Neuronal stem cell (in vitro differentiated cells): ENCODE measurements at regions not wholly inside any gene's neighbourhood (a gene's known extent, or its start where the extent isn't known, plus 50 kb on each side); places are given as distances from the start of the nearest gene placed in this dataset.

Source experiments
- DNase-seq: peaks from one replicate; pipeline ENCODE4 v3.0.0-alpha.2; 2013; ENCODE audit warnings: low spot score
- H2AFZ ChIP-seq: one replicate; pipeline ENCODE4 v1.6.1; 2013; ENCODE audit warnings: mild to moderate bottlenecking, low read length, inconsistent platforms
- H2AK5ac ChIP-seq: 2 replicates; pipeline ENCODE4 v1.6.1; 2013; ENCODE audit warnings: low read depth, mild to moderate bottlenecking, inconsistent platforms, low read length, moderate library complexity, mixed read lengths
- H2BK120ac ChIP-seq: 2 replicates; pipeline ENCODE4 v1.6.1; 2013; ENCODE audit warnings: low read depth, mild to moderate bottlenecking, inconsistent platforms, low read length, moderate library complexity, mixed read lengths
- H2BK12ac ChIP-seq: one replicate; pipeline ENCODE4 v1.6.1; 2013; ENCODE audit warnings: low read length, inconsistent platforms
- H2BK15ac ChIP-seq: 2 replicates; pipeline ENCODE4 v1.6.1; 2013; ENCODE audit warnings: mild to moderate bottlenecking, low read length, inconsistent platforms, mixed read lengths
- H2BK5ac ChIP-seq: one replicate; pipeline ENCODE4 v1.6.1; 2013; ENCODE audit warnings: inconsistent platforms, mild to moderate bottlenecking, low read length, moderate library complexity
- H3K14ac ChIP-seq: one replicate; pipeline ENCODE4 v1.6.1; 2013; ENCODE audit warnings: low read length, inconsistent platforms
- H3K18ac ChIP-seq: 2 replicates; pipeline ENCODE4 v1.6.1; 2013; ENCODE audit warnings: low read length, inconsistent platforms
- H3K23ac ChIP-seq: 2 replicates; pipeline ENCODE4 v1.6.1; 2013; ENCODE audit warnings: low read depth, mild to moderate bottlenecking, mixed read lengths, low read length, inconsistent platforms; ENCODE audit not compliant: poor library complexity
- H3K27ac ChIP-seq: replicated peaks from 3 replicates; pipeline ENCODE4 v1.5.1; 2013; ENCODE audit warnings: low read length, inconsistent platforms
- H3K27me3 ChIP-seq, 3 experiments: 2 replicates each; pipeline ENCODE4 v1.6.1; 2013; ENCODE audit warnings: low read length in 3 of 3, mild to moderate bottlenecking in 2 of 3, inconsistent platforms in 1 of 3, low read depth in 1 of 3, mixed read lengths in 1 of 3, moderate library complexity in 1 of 3; ENCODE audit not compliant: control insufficient read depth in 3 of 3, insufficient read depth in 3 of 3
- H3K36me3 ChIP-seq, 2 donors: replicated peaks in 1 of 2; 2 replicates each; pipeline ENCODE4 v1.6.1; 2013; ENCODE audit warnings: low read length in 2 of 2; ENCODE audit not compliant: control insufficient read depth in 2 of 2, insufficient read depth in 2 of 2
- H3K4ac ChIP-seq: 2 replicates; pipeline ENCODE4 v1.6.1; 2013; ENCODE audit warnings: inconsistent platforms, mild to moderate bottlenecking, low read length, moderate library complexity
- H3K4me1 ChIP-seq, 2 donors: 1 replicate in 1 of 2; 2 replicates in 1 of 2; pipeline ENCODE4 v1.6.1; 2013; ENCODE audit warnings: low read length in 2 of 2, low read depth in 1 of 2; ENCODE audit not compliant: control insufficient read depth in 2 of 2, insufficient read depth in 1 of 2
- H3K4me2 ChIP-seq: one replicate; pipeline ENCODE4 v1.6.1; 2013; ENCODE audit warnings: mild to moderate bottlenecking, low read length, inconsistent platforms; ENCODE audit not compliant: insufficient read depth, poor library complexity, severe bottlenecking
- H3K4me3 ChIP-seq, 2 donors: 2 replicates each; pipeline ENCODE4 v1.5.1; 2013; ENCODE audit warnings: low read length in 2 of 2, mild to moderate bottlenecking in 2 of 2, inconsistent platforms in 1 of 2, moderate library complexity in 1 of 2
- H3K79me1 ChIP-seq: one replicate; pipeline ENCODE4 v1.6.1; 2013; ENCODE audit warnings: low read depth, mild to moderate bottlenecking, inconsistent platforms, low read length, moderate library complexity
- H3K9ac ChIP-seq: one replicate; pipeline ENCODE4 v1.6.1; 2013; ENCODE audit warnings: mild to moderate bottlenecking, low read depth, low read length, inconsistent platforms; ENCODE audit not compliant: poor library complexity
- H3K9me3 ChIP-seq, 2 donors: replicated peaks in 1 of 2; 2 replicates each; pipeline versions ENCODE3 to v1.6.1; 2013; ENCODE audit warnings: low read length in 2 of 2, mild to moderate bottlenecking in 2 of 2, inconsistent platforms in 1 of 2, low read depth in 1 of 2, mixed read lengths in 1 of 2, moderate library complexity in 1 of 2; ENCODE audit not compliant: control insufficient read depth in 2 of 2, insufficient read depth in 1 of 2
- H4K8ac ChIP-seq: one replicate; pipeline ENCODE4 v1.6.1; 2013; ENCODE audit warnings: low read depth, mild to moderate bottlenecking, inconsistent platforms, low read length, moderate library complexity
- H4K91ac ChIP-seq: one replicate; pipeline ENCODE4 v1.6.1; 2013; ENCODE audit warnings: low read length, low read depth, mild to moderate bottlenecking, inconsistent platforms; ENCODE audit not compliant: poor library complexity
- WGBS, 2 donors: extraction: QIAGEN DNeasy Blood & Tissue Kit; methylation state at CpG; one replicate each; pipeline ENCODE4 v1.1.7; 2013; ENCODE audit warnings: missing lambda C conversion rate in 2 of 2, mixed read lengths in 1 of 2; ENCODE audit not compliant: insufficient read length in 2 of 2, insufficient replicate concordance in 1 of 2; ENCODE audit errors: extremely low coverage in 2 of 2; 5-methylcytosine and 5-hydroxymethylcytosine counted together

DNA sequence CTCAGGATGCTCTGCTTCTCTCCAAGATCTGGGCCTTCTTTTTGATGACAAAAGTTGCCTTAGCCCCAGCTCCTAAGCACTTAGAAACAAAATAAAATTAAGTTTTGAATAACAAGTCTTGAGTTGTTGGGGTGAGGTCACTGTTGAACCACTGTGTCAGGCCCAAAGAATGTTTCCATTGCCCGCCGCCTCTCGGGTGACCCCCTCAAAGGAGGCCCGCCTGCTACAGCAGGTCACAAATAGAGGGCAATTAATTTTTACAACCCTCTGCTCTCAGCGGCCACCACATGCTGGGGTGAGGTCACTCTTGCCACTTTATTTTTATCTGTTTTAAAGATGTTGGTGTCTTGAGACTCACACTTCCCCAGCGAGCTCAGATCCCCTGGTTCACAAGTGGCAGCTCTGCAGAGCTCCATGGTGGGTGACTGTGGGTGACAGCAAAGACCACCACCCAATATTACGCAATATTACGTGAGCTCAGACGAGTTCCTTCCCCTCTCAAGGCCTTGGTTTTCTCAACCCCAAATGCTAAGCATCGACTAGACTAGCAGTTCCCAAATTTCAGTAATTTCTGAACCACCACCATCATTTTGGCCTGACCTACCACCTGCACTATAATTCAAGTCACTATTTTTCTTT, 247.7 kb upstream of the PMEPA1 start:
- Histone ChIP-seq H3K4ac (no peak overlapping the region), H3K36me3 (no peaks in the 10 kb centered on the region), H3K79me1 (no peaks in the 10 kb centered on the region), H4K8ac (no peak overlapping the region), H2AFZ (no peak overlapping the region), H3K4me2 (no peak overlapping the region), H3K27me3 (peaks cover 0 to 6% (median 0%) of the 10 kb centered on the region in 3 experiments), H3K9ac (no peak overlapping the region), H2BK120ac (no peak overlapping the region), H3K9me3 (no peaks in the 10 kb centered on the region), H3K4me1 (no peaks in the 10 kb centered on the region), H2BK5ac (no peak overlapping the region), H2BK12ac (no peak overlapping the region), H4K91ac (no peak overlapping the region), H2BK15ac (no peak overlapping the region), H2AK5ac (no peak overlapping the region), H3K4me3 (no peak overlapping the region), H3K18ac (no peak overlapping the region), H3K27ac (no peak overlapping the region), H3K14ac (no peak overlapping the region), H3K23ac (no peak overlapping the region)
- no CpG with 5 or more reads among the region's 10 CpGs for WGBS, 2 donors
- DNase-seq = no peak

DNA sequence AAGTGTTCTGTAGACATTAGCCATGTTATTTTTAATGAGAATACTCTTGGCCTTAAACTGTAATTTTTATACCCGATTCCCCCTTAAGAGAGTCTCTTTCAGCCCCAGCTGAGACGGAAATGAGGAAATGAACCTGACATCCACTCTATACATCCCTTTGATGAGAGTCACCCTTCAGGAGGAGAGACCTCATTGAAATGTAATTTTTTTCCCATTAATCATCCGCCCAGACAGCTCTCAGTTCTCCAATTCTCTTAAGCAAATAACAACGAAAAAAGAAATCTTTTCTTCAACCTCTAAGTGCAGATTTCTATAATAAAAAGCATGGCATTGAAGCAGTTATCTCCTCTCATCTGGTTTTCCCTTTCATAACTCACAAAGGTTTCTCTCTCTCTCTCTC, 243.8 kb upstream of the PMEPA1 start:
- no peak overlapping the region for H3K27ac ChIP-seq
- no peak overlapping the region for H2AK5ac ChIP-seq
- no peak overlapping the region for H3K4me3 ChIP-seq
- no peaks in the 10 kb centered on the region for H3K36me3 ChIP-seq
- no peak overlapping the region for H3K14ac ChIP-seq
- H2BK5ac ChIP-seq = no peak overlapping the region
- no peak overlapping the region for H2AFZ ChIP-seq
- H3K4me1 ChIP-seq = no peaks in the 10 kb centered on the region
- H3K9ac ChIP-seq = no peak overlapping the region
- H3K79me1 ChIP-seq = no peaks in the 10 kb centered on the region
- no peak overlapping the region for H3K4ac ChIP-seq
- H3K18ac ChIP-seq = no peak overlapping the region
- H2BK15ac ChIP-seq = no peak overlapping the region
- no peaks in the 10 kb centered on the region for H3K9me3 ChIP-seq
- no CpG with 5 or more reads among the region's 4 CpGs for WGBS, 2 donors
- H2BK12ac ChIP-seq = no peak overlapping the region
- H3K23ac ChIP-seq = no peak overlapping the region
- H3K4me2 ChIP-seq = no peak overlapping the region
- no peaks in the 10 kb centered on the region for H3K27me3 ChIP-seq
- H4K91ac ChIP-seq = no peak overlapping the region
- no peak overlapping the region for H4K8ac ChIP-seq
- no peak overlapping the region for H2BK120ac ChIP-seq
- no peak for DNase-seq

DNA sequence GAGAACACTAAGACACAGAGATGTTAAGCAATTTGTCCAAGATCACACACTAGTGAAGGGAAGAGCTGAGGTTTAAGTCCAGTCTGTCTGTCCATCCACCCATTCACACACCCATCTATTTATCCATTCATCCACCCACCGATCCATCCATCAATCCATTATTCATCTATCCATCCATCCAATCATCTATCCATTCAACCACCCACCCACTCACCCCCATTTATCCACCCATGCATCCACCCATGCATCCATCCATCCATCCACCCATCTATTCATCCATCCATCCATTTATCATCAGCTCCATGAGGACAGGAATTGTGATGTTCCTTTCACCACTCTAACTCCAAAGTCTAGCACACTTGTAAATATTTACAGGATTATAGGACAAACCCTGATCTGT, 242.3 kb upstream of the PMEPA1 start:
- H3K4me1 ChIP-seq = no peaks in the 10 kb centered on the region
- H3K4ac ChIP-seq = no peak overlapping the region
- H3K79me1 ChIP-seq = no peaks in the 10 kb centered on the region
- no peak overlapping the region for H2BK12ac ChIP-seq
- DNase-seq = no peak
- H3K4me3 ChIP-seq = no peak overlapping the region
- H2AK5ac ChIP-seq = no peak overlapping the region
- H3K9me3 ChIP-seq = no peaks in the 10 kb centered on the region
- H3K4me2 ChIP-seq = no peak overlapping the region
- H3K27me3 ChIP-seq = no peaks in the 10 kb centered on the region
- no peak overlapping the region for H3K14ac ChIP-seq
- H3K23ac ChIP-seq = no peak overlapping the region
- no peak overlapping the region for H2BK120ac ChIP-seq
- no peak overlapping the region for H4K91ac ChIP-seq
- H2BK15ac ChIP-seq = no peak overlapping the region
- H3K27ac ChIP-seq = no peak overlapping the region
- H2BK5ac ChIP-seq = no peak overlapping the region
- H3K9ac ChIP-seq = no peak overlapping the region
- no peak overlapping the region for H3K18ac ChIP-seq
- H2AFZ ChIP-seq = no peak overlapping the region
- no peaks in the 10 kb centered on the region for H3K36me3 ChIP-seq
- 100% methylated on average over 1 of the region's 1 CpG; no CpG with 5 or more reads in 1 of the 2 donors for whole genome bisulfite sequencing, 2 donors
- no peak overlapping the region for H4K8ac ChIP-seq

DNA sequence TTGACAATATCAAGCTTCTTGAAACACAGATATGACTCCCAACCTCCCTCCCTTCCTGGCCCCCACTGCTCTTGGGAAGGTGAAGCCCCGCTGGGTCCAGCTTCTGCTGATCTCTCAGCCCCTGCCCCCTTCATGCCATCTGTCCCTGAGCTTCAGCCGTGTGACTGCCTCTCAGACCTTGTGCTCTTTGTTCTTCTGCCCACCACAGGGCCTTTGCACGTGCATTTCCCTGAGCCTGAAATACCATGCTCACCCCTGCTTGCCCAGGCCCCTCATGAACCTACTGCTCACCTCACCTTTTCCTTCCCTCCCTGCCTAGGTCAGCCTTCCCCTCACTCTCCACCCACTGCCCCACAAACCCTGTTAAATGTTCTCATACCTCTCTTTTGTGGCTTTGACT, 241.7 kb upstream of the PMEPA1 start:
- Histone ChIP-seq H3K18ac (no peak overlapping the region), H4K91ac (no peak overlapping the region), H3K14ac (no peak overlapping the region), H4K8ac (no peak overlapping the region), H2BK15ac (no peak overlapping the region), H3K27me3 (no peaks in the 10 kb centered on the region), H3K27ac (no peak overlapping the region), H3K9ac (no peak overlapping the region), H3K36me3 (no peaks in the 10 kb centered on the region), H2BK120ac (no peak overlapping the region), H2BK12ac (no peak overlapping the region), H3K79me1 (no peaks in the 10 kb centered on the region), H3K4me2 (no peak overlapping the region), H3K9me3 (no peaks in the 10 kb centered on the region), H3K4me1 (no peaks in the 10 kb centered on the region), H2AK5ac (no peak overlapping the region), H3K4ac (no peak overlapping the region), H3K23ac (no peak overlapping the region), H3K4me3 (no peak overlapping the region), H2AFZ (no peak overlapping the region), H2BK5ac (no peak overlapping the region)
- DNase-seq = no peak
- no CpG with 5 or more reads among the region's 3 CpGs for WGBS, 2 donors
